NCI-H187 treated with DMSO at 0.1 percent for 48 hours (cell line): ENCODE measurements at regions not wholly inside any gene's neighbourhood (a gene's known extent, or its start where the extent isn't known, plus 50 kb on each side); places are given as distances from the start of the nearest gene placed in this dataset.

Source experiments
- DNase-seq: peaks from one replicate; lab custom pipeline; 2025; lab: John Stamatoyannopoulos, UW

GRCh38 chr2:67836866-67837265, 225.9 kb downstream of the C1D start:
- DNase-seq: no peak

- no peak for DNase-seq
Observed at GRCh38 chr2:67838205-67838604, 224.6 kb downstream of the C1D start.

- no peak for DNase-seq
Observed at GRCh38 chr2:67839242-67839641, 223.6 kb downstream of the C1D start.

- DNase-seq: no peak
Observed at GRCh38 chr2:67839668-67840067, 223.1 kb downstream of the C1D start.

GRCh38 chr2:67840460-67841068, 222.2 kb downstream of the C1D start:
- DNase-seq: peak; percentile 65

GRCh38 chr2:67841711-67842110, 221.1 kb downstream of the C1D start:
- DNase-seq: no peak

- no peak for DNase-seq
Observed at GRCh38 chr2:67842375-67842959, 220.3 kb downstream of the C1D start.

GRCh38 chr2:67844024-67844540, 218.7 kb downstream of the C1D start:
- DNase-seq: no peak

- DNase-seq: no peak
Observed at GRCh38 chr2:67845621-67846369, 217.0 kb downstream of the C1D start.

- DNase-seq: peak; percentile 93
Observed at GRCh38 chr2:67846370-67847070, 216.3 kb downstream of the C1D start.

GRCh38 chr2:67848551-67849285, 214.1 kb downstream of the C1D start:
- DNase-seq: no peak

- no peak for DNase-seq
Observed at GRCh38 chr2:67851016-67851415, 211.8 kb downstream of the C1D start.

GRCh38 chr2:67851956-67852824, 210.6 kb downstream of the C1D start:
- DNase-seq: no peak

GRCh38 chr2:67854103-67854743, 208.6 kb downstream of the C1D start:
- DNase-seq: no peak

- DNase-seq: no peak
Observed at GRCh38 chr2:67854798-67855197, 208.0 kb downstream of the C1D start.

- no peak for DNase-seq
Observed at GRCh38 chr2:67856866-67857265, 205.9 kb downstream of the C1D start.

- DNase-seq: no peak
Observed at GRCh38 chr2:67857836-67858235, 205.0 kb downstream of the C1D start.

GRCh38 chr2:67858886-67859285, 203.9 kb downstream of the C1D start:
- no peak for DNase-seq

- DNase-seq: no peak
Observed at GRCh38 chr2:67865917-67866316, 196.9 kb downstream of the C1D start.

GRCh38 chr2:67867735-67868134, 195.1 kb downstream of the C1D start:
- DNase-seq: no peak
